Choroid plexus epithelial cell (primary cell): ENCODE measurements at regions not wholly inside any gene's neighbourhood (a gene's known extent, or its start where the extent isn't known, plus 50 kb on each side); places are given as distances from the start of the nearest gene placed in this dataset.

Experiments
- DNase-seq: peaks from one replicate; pipeline ENCODE4 v3.0.0-alpha.2; 2010; ENCODE audit warnings: low read depth
- H3K4me3 ChIP-seq: 2 replicates; pipeline ENCODE4 v1.5.1; 2011; ENCODE audit warnings: low read depth, mild to moderate bottlenecking, control low read depth, low read length, moderate library complexity
- CTCF ChIP-seq: conservative IDR thresholded peaks from 2 replicates; pipeline ENCODE4 v1.5.1; 2011; ENCODE audit warnings: low read depth, mild to moderate bottlenecking, control low read depth, inconsistent platforms, low read length, moderate library complexity

GRCh38 chr3:30945291-30945690 lies 50.8 kb upstream of the GADL1 start:
- no peak overlapping the region for H3K4me3 ChIP-seq
- no peak for TF ChIP-seq CTCF
- DNase-seq, result no peak

- H3K4me3 ChIP-seq, result no peak overlapping the region
- no peak for DNase-seq
- TF ChIP-seq CTCF, result no peak
Observed at GRCh38 chr3:30948426-30948825, 54.0 kb upstream of the GADL1 start.

- H3K4me3 ChIP-seq, result no peak overlapping the region
- DNase-seq, result no peak
- no peak for TF ChIP-seq CTCF
Observed at GRCh38 chr3:30951826-30952225, 57.4 kb upstream of the GADL1 start.

GRCh38 chr3:30952786-30953185 lies 58.3 kb upstream of the GADL1 start:
- no peak for TF ChIP-seq CTCF
- no peak overlapping the region for H3K4me3 ChIP-seq
- no peak for DNase-seq

GRCh38 chr3:30954426-30954825 lies 60.0 kb upstream of the GADL1 start:
- DNase-seq, result no peak
- H3K4me3 ChIP-seq, result no peak overlapping the region
- TF ChIP-seq CTCF, result no peak

GRCh38 chr3:30962084-30962483 lies 67.6 kb upstream of the GADL1 start:
- no peak for DNase-seq
- no peak overlapping the region for H3K4me3 ChIP-seq
- no peak for TF ChIP-seq CTCF

- no peak for TF ChIP-seq CTCF
Observed at GRCh38 chr3:30962493-30962892, 68.0 kb upstream of the GADL1 start.

More at GRCh38 chr3:30962493-30962892, 68.0 kb upstream of the GADL1 start:
- H3K4me3 ChIP-seq, result no peak overlapping the region
- DNase-seq, result no peak
